Stomach (tissue), 8 donors: ENCODE measurements at regions not wholly inside any gene's neighbourhood (a gene's known extent, or its start where the extent isn't known, plus 50 kb on each side); places are given as distances from the start of the nearest gene placed in this dataset.

Source experiments
- DNase-seq, 2 donors: peaks; one replicate each; pipeline versions ENCODE4 v3.0.0 to v3.0.0-alpha.2; 2013 to 2019
- H3K27ac ChIP-seq, 5 donors: fragments of 200-600 bp in 4 of 5; sonication (generic) in 4 of 5; one replicate each; pipeline ENCODE4 v1.5.1; 2013 to 2019; ENCODE audit warnings: mild to moderate bottlenecking in 1 of 5, moderate library complexity in 1 of 5
- H3K27me3 ChIP-seq, 3 donors: fragments of 200-600 bp; sonication (generic); one replicate each; pipeline ENCODE4 v1.5.1; 2017 to 2019; ENCODE audit warnings: mixed run types in 1 of 3
- H3K36me3 ChIP-seq, 4 donors: fragments of 200-600 bp; sonication (generic); 1 replicate in 3 of 4; 2 replicates in 1 of 4; pipeline ENCODE4 v1.5.1; 2016 to 2019
- H3K4me1 ChIP-seq, 4 donors: fragments of 200-600 bp; sonication (generic); one replicate each; pipeline ENCODE4 v1.5.1; 2016 to 2019
- H3K4me3 ChIP-seq, 4 donors: fragments of 200-600 bp; sonication (generic) in 3 of 4; one replicate each; pipeline ENCODE4 v1.5.1; 2016 to 2019; ENCODE audit warnings: mild to moderate bottlenecking in 1 of 4
- H3K9me3 ChIP-seq, 4 donors: fragments of 200-600 bp; sonication (generic); one replicate each; pipeline ENCODE4 v1.5.1; 2016 to 2019
- EP300 ChIP-seq: sonication (generic); formaldehyde crosslinking; IDR thresholded peaks from one replicate; pipeline ENCODE4 v1.6.1; 2017; ENCODE audit warnings: antibody characterized with exemption
- POLR2A ChIP-seq, 4 donors: fragments of 450-650 bp; IDR thresholded peaks; one replicate each; pipeline ENCODE4 v1.6.1; 2016; ENCODE audit warnings: antibody characterized with exemption in 4 of 4, control low read depth in 2 of 4, mild to moderate bottlenecking in 1 of 4, moderate library complexity in 1 of 4
- POLR2AphosphoS5 ChIP-seq, 3 donors: sonication (generic); formaldehyde crosslinking; IDR thresholded peaks; one replicate each; pipeline ENCODE4 v1.6.1; 2016; ENCODE audit warnings: antibody characterized with exemption in 3 of 3
- whole genome bisulfite sequencing, 5 donors: extraction: QIAGEN DNeasy Blood & Tissue Kit in 3 of 5; methylation state at CpG; one replicate each; pipeline versions ENCODE4 v1.1.5 to v1.1.7; 2013 to 2018; 5-methylcytosine and 5-hydroxymethylcytosine counted together
- intact Hi-C: fragments of 100-400 bp; cut with DNase I; formaldehyde crosslinking; loops from one replicate; pipeline ENCODE4 v1.15.1; 2023; ENCODE audit warnings: low total_unique reads
- TF ChIP-seq, protein P1 (sequence below), 7 experiments: fragments of 450-650 bp in 4 of 7; fragments of 200-600 bp in 3 of 7; sonication (generic) in 3 of 7; IDR thresholded peaks; one replicate each; pipeline ENCODE4 v1.5.1; 2016 to 2019; ENCODE audit warnings: antibody characterized with exemption in 7 of 7, control low read depth in 2 of 7, mild to moderate bottlenecking in 1 of 7
- donor health status: healthy with polysubstance abuse.
- donor health status: Bipolar disorder and iron deficiency.
- donor health status: healthy.

DNA sequence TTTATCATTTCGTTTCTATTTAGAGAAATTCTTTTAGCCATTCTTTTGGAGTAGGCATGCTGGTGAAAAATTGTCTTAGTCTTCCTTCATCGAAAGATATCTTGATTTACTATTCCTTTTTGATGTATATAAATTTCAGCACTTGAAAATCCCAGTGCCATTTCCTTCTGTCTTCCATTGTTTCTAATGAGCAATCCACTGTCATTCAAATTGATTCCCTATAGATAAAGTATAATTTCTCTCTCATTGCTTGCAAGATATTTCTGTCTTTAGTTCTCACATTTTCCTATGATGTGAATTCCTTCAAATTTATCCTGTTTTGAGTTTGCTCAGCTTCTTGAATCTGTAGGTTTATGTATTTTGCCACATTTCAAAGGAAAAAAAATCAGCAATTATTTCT is 251.1 kb upstream of the CHD6 start:
- intact Hi-C loops, result no loop called here
- no peak for DNase-seq
- Histone ChIP-seq H3K27me3 (no peaks in the 10 kb centered on the region), H3K4me1 (no peaks in the 10 kb centered on the region), H3K9me3 (peaks cover 0 to 20% (median 13%) of the 10 kb centered on the region in 4 donors), H3K36me3 (no peaks in the 10 kb centered on the region), H3K27ac (no peak overlapping the region), H3K4me3 (no peak overlapping the region)
- TF ChIP-seq POLR2A (IDR thresholded peaks at IDR 0.05) (no peak), EP300 (no peak), POLR2AphosphoS5 (IDR thresholded peaks at IDR 0.05) (no peak)
- TF ChIP-seq, protein P1, sequence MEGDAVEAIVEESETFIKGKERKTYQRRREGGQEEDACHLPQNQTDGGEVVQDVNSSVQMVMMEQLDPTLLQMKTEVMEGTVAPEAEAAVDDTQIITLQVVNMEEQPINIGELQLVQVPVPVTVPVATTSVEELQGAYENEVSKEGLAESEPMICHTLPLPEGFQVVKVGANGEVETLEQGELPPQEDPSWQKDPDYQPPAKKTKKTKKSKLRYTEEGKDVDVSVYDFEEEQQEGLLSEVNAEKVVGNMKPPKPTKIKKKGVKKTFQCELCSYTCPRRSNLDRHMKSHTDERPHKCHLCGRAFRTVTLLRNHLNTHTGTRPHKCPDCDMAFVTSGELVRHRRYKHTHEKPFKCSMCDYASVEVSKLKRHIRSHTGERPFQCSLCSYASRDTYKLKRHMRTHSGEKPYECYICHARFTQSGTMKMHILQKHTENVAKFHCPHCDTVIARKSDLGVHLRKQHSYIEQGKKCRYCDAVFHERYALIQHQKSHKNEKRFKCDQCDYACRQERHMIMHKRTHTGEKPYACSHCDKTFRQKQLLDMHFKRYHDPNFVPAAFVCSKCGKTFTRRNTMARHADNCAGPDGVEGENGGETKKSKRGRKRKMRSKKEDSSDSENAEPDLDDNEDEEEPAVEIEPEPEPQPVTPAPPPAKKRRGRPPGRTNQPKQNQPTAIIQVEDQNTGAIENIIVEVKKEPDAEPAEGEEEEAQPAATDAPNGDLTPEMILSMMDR (IDR thresholded peaks at IDR 0.05), result no peak
- 60 to 68% (median 62%) methylated on average over 2 of the region's 2 CpGs for WGBS, 5 donors

DNA sequence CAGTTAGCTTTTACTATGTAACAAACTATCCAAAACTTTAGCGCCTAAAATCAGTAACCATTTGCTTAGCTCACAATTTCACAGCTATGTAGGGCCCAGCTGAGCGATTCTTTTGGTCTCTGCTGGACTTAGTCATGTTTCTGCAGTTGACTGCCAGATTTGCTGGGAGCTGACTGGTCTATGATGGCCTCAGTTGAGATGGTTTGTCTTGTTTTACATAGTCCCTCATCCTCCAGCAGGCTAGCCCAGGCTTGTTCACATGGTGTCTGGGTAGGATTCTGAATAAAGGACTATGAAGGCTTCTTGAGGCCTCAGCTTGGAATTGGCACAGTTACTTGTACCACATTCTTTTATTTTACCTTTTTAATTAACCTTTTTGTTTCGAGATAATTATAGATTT is 247.8 kb upstream of the CHD6 start:
- Histone ChIP-seq H3K36me3 (no peaks in the 10 kb centered on the region), H3K27me3 (no peaks in the 10 kb centered on the region), H3K4me3 (no peak overlapping the region), H3K27ac (no peak overlapping the region), H3K9me3 (peaks cover 0 to 20% (median 13%) of the 10 kb centered on the region in 4 donors), H3K4me1 (no peaks in the 10 kb centered on the region)
- intact Hi-C loops, result no loop called here
- WGBS, 5 donors, result 72 to 86% (median 84%) methylated on average over 3 of the region's 3 CpGs
- no peak for DNase-seq
- TF ChIP-seq POLR2A (IDR thresholded peaks at IDR 0.05) (no peak), EP300 (no peak), POLR2AphosphoS5 (IDR thresholded peaks at IDR 0.05) (no peak)
- TF ChIP-seq, protein P1 (IDR thresholded peaks at IDR 0.05), result no peak

DNA sequence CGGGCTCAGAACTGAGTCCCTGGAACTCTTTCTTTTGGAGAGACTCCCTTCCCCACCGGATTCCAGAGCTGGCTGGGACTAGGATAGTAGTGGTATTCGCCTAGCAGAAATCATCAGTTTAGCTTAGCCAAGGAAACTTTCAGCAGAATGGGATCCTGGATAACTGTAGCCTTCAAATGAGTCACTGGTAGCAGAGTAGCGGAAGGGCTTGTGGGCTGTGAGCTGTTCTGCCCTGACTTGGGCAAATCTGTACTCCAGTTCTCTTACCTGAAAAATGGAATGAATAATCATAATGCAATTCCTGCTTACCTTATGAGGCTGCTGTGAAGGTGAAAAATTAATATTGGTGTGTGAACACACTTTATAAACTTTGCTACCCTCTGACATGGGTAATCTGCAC is 244.3 kb upstream of the CHD6 start:
- Histone ChIP-seq H3K4me3 (no peak overlapping the region), H3K4me1 (no peaks in the 10 kb centered on the region), H3K9me3 (peaks cover 0 to 12% (median under 1%) of the 10 kb centered on the region in 4 donors), H3K27ac (no peak overlapping the region), H3K36me3 (no peaks in the 10 kb centered on the region), H3K27me3 (no peaks in the 10 kb centered on the region)
- 67 to 76% (median 74%) methylated on average over 4 of the region's 4 CpGs for WGBS, 5 donors
- no peak for DNase-seq
- intact Hi-C loops, result no loop called here
- TF ChIP-seq POLR2AphosphoS5 (IDR thresholded peaks at IDR 0.05) (no peak), EP300 (no peak), POLR2A (IDR thresholded peaks at IDR 0.05) (no peak)
- TF ChIP-seq, protein P1 (IDR thresholded peaks at IDR 0.05), result no peak

DNA sequence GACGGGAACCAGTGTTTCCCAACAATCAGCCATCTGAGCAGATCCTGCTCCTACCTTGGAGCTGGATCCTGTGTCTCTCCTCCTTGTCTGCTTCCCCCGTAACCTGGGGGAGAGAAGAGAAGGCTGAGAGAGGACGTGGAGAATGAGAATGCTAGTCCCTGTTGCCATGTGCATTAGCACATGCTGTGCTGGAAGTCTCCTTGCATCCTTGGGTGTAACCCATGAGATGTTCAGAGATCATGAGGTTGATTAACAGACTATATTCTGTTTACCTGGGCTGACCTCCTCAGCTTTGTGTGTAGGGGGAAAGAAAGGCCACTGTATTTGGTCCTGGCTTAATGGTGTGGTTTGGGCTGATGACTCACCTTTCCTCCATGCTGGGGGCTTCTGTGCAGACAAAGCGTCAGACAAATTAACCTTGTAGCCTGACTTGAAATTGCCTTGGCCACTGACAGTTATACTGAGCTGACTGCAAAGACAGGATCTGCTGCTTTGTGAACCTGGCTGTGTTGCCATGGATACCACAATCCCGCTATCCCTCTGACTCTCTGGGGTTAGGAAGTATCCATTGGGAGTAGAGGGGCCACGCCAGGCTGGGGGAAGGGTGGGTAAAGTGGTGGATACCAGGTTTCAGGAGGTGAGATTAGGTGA is 243.7 kb upstream of the CHD6 start:
- intact Hi-C loops, result no loop called here

More for the DNA sequence above, 243.7 kb upstream of the CHD6 start:
- Histone ChIP-seq H3K27me3 (no peaks in the 10 kb centered on the region), H3K9me3 (peaks cover 0 to 12% (median 0%) of the 10 kb centered on the region in 4 donors), H3K4me3 (no peak overlapping the region), H3K4me1 (no peaks in the 10 kb centered on the region), H3K27ac (no peak overlapping the region), H3K36me3 (no peaks in the 10 kb centered on the region)
- no peak for TF ChIP-seq EP300
- no peak for TF ChIP-seq POLR2A (IDR thresholded peaks at IDR 0.05)
- TF ChIP-seq, protein P1 (IDR thresholded peaks at IDR 0.05), result no peak
- TF ChIP-seq POLR2AphosphoS5 (IDR thresholded peaks at IDR 0.05), result no peak
- no peak for DNase-seq
- 40 to 57% (median 51%) methylated on average over 6 of the region's 6 CpGs for WGBS, 5 donors
